NCI-H128 (cell line): ENCODE measurements at regions not wholly inside any gene's neighbourhood (a gene's known extent, or its start where the extent isn't known, plus 50 kb on each side); places are given as distances from the start of the nearest gene placed in this dataset.
"Not testable (repeated sequence)": the region's sequence is repeated elsewhere in the genome, so short reads cannot be mapped to it uniquely, and the experiment has no call there.

Experiments used
- DNase-seq: peaks from one replicate; lab custom pipeline; 2025; ENCODE audit not compliant: unreplicated experiment; lab: John Stamatoyannopoulos, UW

DNA sequence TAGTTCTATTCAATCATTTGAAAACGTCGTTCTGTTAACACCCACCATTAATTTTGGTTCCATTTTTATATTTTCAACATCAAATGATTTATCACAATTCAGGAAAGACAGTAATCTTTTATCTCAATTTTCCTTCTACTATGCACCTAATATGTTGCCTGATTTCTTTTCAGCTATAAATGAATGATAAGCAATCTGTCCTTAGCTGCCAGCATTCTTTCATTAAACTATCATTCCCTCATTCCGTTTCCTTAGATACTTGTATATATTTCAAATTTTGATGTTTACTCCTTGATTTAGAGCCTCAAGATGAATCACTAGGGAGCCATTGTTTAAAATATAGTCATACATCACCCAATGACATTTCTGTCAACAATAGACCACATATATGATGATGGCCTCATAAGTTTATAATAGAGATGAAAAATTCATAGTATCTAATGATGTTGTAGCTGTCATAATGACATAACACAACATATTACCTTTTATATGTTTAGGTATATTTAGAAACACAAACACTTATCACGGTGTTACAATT is 661.7 kb downstream of the IPMK start:
- DNase-seq, result no peak

- no peak for DNase-seq
Measured at GRCh38 chr10:57599440-57599839, 668.3 kb downstream of the IPMK start.

- DNase-seq, result no peak
Measured at GRCh38 chr10:57593983-57594573, 673.6 kb downstream of the IPMK start.

GRCh38 chr10:57579926-57580325 is 687.8 kb downstream of the IPMK start:
- DNase-seq, result no peak

GRCh38 chr10:57562211-57562610 is 705.5 kb downstream of the IPMK start:
- no peak for DNase-seq

DNA sequence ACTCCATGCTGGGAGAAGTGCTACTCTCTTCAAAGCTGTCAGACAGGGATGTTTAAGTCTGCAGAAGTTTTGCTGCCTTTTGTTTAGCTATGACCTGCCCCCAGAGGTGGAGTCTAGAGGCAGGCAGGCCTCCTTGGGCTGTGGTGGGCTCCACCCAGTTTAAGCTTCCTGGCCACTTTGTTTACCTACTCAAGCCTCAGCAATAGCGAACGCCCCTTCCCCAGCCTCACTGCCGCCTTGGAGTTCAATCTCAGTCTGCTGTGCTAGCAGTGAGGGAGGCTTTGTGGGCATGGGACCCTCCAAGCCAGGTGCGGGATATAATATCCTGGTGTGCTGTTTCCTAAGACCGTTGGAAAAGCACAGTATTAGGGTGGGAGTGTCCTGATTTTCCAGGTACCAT is 715.9 kb downstream of the IPMK start:
- DNase-seq, result not testable (repeated sequence)

DNA sequence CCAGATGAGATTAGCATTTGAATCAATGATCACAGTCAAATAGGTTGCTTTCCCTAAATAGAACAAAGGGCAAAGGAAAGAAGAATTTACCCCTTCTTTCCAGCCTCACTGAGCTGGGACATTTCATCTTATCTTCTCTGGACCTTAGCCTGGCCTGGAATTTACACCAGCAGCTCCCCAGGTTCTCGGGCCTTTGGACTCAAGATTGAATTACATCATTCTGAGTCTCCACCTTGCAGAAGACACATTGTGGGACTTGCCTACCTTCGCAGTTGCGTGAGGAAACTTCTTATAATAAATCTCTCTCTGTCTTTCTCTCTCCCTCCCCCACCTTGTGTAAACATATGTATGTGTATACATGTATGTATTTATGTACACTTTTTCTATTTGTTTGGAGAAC is 732.4 kb downstream of the IPMK start:
- DNase-seq, result no peak

DNA sequence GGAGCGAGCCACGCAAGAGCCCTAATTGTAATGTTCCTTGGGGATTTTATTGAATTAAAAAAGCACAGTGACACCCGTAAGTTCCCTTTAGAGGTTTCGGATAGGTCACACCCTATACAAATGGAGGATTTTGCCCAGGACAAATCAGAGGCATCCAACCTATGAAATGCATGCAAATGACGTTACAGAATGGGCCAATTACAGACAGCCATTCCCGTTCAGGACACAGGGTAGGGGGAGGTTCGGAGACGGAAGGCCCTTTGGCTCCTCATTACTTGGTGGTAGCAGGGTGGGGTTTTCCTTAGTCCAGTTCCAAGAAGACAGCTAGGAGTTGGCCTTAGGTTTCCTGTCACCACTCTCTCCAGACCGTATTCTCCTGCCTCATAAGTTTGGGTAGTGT is 754.1 kb downstream of the IPMK start:
- DNase-seq, result no peak

- no peak for DNase-seq
Measured at GRCh38 chr10:57507788-57508187, 759.9 kb downstream of the IPMK start.

DNA sequence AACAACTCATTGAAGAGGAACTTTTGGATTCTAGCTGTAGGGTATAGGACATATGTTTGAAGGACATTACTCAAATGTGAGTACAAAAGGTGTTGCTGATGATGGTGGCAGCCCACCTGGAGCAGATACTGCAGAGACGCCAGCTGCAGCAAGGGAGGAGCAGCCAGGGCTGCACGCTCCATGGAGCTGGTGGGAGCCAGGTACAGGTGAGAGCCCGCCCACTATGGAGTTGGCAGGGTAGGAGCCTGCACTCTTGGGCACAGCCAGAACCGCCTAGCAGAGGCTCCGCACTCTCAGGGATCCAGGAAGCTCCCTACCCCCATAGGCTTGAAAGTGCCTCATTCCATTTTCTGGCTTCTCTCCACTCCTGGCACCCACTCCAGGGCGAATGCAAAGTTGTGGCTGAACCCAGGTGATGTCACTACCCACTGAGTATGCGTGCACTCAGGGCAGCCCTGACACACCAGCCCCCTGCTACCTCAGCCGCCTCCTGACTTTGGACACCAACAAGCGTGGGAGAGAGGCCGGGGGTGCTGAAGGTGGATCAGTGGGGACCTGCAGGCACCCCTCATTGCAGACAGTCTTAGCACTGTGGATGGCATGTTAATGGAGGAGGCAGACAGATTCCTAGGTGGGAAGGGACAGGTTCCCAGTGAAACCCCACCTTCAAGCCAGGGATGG is 761.1 kb downstream of the IPMK start:
- no peak for DNase-seq

- DNase-seq, result no peak
Measured at GRCh38 chr10:57494486-57494885, 773.2 kb downstream of the IPMK start.

- DNase-seq, result no peak
Measured at GRCh38 chr10:57482259-57482658, 785.4 kb downstream of the IPMK start.

DNA sequence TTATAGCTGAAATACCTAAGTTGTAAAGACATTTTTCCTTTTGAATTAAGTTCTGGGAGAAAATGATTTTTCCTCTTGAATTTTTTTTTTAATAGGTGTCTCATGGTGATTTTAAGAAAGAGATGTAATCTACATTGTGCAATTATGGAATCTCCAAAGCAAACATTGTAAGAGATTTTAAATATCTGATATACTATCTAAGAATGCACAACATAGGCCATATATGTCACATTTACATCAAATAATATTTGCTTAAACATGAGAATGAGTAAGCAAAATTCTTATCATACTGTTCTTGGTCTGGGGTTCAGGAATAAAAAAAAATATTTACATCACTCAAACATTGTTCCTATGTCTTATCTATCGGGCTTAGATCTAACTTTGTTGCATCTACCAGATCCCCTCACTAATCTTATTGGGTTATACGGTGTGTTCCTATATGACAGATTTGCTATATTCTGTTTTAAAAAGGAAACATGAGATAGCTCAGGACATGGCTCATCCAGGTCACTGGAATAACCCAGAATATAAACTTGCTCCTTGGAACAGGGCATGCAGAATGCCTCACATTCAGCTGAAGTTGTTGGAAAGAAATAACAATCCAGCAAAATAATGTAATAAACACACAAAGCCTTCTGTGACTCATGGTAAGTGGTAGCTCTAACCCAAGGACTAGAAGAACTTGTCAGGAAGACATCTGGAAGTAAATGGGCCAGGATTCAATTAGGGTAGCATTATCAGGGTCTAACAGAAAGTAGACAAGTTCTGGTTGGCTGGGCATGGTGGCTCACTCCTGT is 794.7 kb downstream of the IPMK start:
- no peak for DNase-seq

DNA sequence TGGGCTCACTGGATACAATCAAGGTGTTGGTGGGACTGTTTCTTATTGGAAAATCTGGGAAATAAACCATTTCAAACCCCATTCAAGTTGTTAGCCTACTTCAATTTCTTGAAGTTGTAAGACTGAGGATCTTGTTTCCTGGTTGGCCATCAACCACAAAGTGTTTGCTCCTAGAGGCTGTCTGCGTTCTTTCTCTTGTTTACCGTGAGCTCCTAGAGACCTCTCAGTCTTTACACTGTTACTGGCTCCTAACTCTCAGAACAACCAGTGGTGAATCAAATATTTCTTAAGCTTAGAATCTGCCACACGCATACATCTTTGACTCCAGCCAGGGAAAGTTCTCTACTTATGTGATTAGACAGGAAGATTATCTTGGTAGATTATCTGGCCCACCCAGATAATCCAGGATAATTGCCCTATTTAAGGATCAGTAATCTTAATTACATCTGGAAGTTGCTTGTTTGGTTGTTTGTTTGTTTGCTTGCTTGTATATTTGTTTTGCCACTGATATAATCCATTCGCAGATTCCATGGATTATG is 798.7 kb downstream of the IPMK start:
- DNase-seq, result no peak

- DNase-seq, result no peak
Measured at GRCh38 chr10:57465155-57465554, 802.5 kb downstream of the IPMK start.

DNA sequence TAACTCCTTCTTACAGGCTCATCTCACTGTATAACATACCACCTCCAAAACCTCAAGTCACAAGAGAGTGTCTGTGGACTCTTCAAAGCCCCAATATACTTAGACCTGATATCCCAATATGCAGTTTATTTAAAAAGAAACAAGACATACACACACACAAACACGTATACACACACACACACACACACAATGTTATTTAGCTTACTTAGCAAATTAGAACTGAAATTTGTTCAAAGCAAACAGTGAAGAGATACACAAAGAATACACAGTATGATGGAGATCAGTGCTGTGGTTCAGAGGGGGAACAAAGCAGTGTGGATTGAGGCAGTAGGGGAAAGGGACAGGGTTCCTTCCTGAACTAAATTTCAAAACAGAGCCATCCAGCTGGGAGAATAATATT is 807.2 kb downstream of the IPMK start:
- no peak for DNase-seq

DNA sequence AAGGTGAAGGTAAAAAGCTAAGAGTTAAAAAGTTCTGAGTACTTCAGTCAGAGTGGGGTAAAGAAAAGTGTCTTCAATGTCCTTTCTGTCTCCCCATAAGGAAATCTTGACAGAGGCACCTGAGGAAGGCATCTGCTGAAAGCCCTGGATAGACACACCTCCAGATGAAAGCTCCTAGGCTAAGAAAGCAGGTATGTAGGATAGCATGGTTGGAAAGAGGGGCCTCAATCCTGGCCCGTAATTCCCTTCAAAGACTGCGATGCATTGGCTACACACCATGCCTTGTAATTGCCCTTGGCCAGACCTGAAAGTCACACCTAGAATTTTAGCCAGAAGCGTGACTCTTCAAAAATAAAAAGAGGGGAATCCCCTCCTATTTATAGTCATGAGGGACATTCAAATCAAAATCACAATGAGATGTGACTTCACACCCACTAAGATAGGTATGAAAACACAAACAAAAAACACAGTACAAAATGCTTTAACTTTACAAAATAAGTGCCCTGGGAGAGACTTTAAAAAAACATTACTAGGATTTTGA is 809.7 kb downstream of the IPMK start:
- DNase-seq, result no peak

GRCh38 chr10:57430376-57430775 is 837.3 kb downstream of the IPMK start:
- DNase-seq, result no peak

- no peak for DNase-seq
Measured at GRCh38 chr10:57420881-57421280, 846.8 kb downstream of the IPMK start.

DNA sequence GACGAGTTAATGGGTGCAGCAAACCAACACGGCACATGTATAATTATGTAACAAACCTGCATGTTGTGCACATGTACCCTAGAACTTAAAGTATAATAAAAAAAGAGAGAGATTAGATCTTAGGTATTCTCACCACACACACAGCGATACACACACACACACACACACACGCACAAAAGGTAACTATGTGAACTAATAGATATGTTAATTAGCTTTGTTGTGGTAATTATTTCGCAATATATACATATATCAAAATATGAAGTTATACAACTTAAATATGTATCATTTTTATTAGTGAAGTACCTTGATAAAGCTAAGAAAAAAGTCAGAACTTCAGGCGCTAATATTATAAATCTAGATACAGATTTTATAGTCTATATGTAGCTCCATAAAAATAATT is 849.2 kb downstream of the IPMK start:
- DNase-seq, result no peak

- DNase-seq, result no peak
Measured at GRCh38 chr10:57395923-57396322, 871.8 kb downstream of the IPMK start.
